Vagina (tissue), 2 donors: ENCODE measurements at regions not wholly inside any gene's neighbourhood (a gene's known extent, or its start where the extent isn't known, plus 50 kb on each side); places are given as distances from the start of the nearest gene placed in this dataset.

Source experiments
- CTCF ChIP-seq, 3 experiments: fragments of 450-650 bp in 2 of 3; fragments of 200-600 bp in 1 of 3; sonication (generic) in 1 of 3; IDR thresholded peaks; one replicate each; pipeline ENCODE4 v1.5.1; 2017 to 2019; ENCODE audit warnings: antibody characterized with exemption in 3 of 3, mild to moderate bottlenecking in 2 of 3, moderate library complexity in 2 of 3
- POLR2A ChIP-seq, 2 donors: fragments of 450-650 bp; IDR thresholded peaks; one replicate each; pipeline ENCODE4 v1.6.1; 2017; ENCODE audit warnings: antibody characterized with exemption in 2 of 2, mild to moderate bottlenecking in 2 of 2, moderate library complexity in 2 of 2
- POLR2AphosphoS5 ChIP-seq, 2 donors: sonication (generic); formaldehyde crosslinking; IDR thresholded peaks; one replicate each; pipeline ENCODE4 v1.9.0; 2017; ENCODE audit warnings: antibody characterized with exemption in 2 of 2, mild to moderate bottlenecking in 2 of 2, low read depth in 1 of 2; ENCODE audit not compliant: insufficient read depth in 1 of 2

DNA sequence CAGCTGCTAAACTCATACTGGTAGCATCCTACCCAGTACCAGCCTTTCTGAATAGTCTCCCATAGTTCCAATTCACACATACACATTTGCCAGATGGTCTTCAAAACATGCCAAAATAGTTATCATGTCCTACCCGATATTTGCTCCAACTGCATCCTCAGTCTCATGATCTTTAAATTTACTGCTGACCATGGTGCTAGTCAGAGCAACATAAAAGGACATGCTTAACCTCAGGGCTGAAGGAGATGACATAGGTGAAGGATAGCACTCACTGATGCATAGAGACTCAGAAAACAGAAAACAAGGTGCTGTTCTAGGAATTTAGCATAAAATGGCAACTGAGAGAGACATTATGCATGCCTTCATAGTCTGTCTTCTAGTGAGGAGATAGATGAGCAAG is 200.6 kb upstream of the CCL2 start:
- no peak for TF ChIP-seq POLR2A (IDR thresholded peaks at IDR 0.05)
- TF ChIP-seq CTCF (IDR thresholded peaks at IDR 0.05): no peak
- TF ChIP-seq POLR2AphosphoS5 (IDR thresholded peaks at IDR 0.05; ENCODE audit: insufficient read depth in 1 of 2, low read depth in 1 of 2): no peak
